Colonic mucosa (tissue), 4 donors: ENCODE measurements at regions not wholly inside any gene's neighbourhood (a gene's known extent, or its start where the extent isn't known, plus 50 kb on each side); places are given as distances from the start of the nearest gene placed in this dataset.

Experiments used
- DNase-seq: peaks from one replicate; pipeline ENCODE4 v3.0.0-alpha.2; 2020
- H3K27ac ChIP-seq: fragments of 200-600 bp; one replicate; pipeline ENCODE4 v1.8.0; 2021
- H3K27me3 ChIP-seq: fragments of 200-600 bp; one replicate; pipeline ENCODE4 v1.8.0; 2021
- H3K36me3 ChIP-seq: fragments of 200-600 bp; one replicate; pipeline ENCODE4 v1.8.0; 2021
- H3K4me1 ChIP-seq: fragments of 200-600 bp; one replicate; pipeline ENCODE4 v1.8.0; 2021; ENCODE audit warnings: mild to moderate bottlenecking
- H3K4me3 ChIP-seq: fragments of 200-600 bp; one replicate; pipeline ENCODE4 v1.8.0; 2021
- H3K9ac ChIP-seq, 2 donors: one replicate each; pipeline ENCODE4 v1.7.0; 2013; ENCODE audit warnings: control low read depth in 2 of 2, low read depth in 2 of 2, low read length in 2 of 2
- H3K9me3 ChIP-seq: fragments of 200-600 bp; one replicate; pipeline ENCODE4 v1.8.0; 2021
- intact Hi-C: fragments of 100-400 bp; cut with DNase I; formaldehyde crosslinking; loops from one replicate; pipeline ENCODE4 v1.14.1; 2022
- TF ChIP-seq, protein P1 (sequence below): fragments of 200-600 bp; IDR thresholded peaks from one replicate; pipeline ENCODE4 v1.8.0; 2022; ENCODE audit warnings: antibody characterized with exemption, mild to moderate bottlenecking
- donor health status: healthy.
- donor health status: DM: no; HTN: no; CAD: no.
- donor health status: DM: no; HTN: no; CAD: no.

DNA sequence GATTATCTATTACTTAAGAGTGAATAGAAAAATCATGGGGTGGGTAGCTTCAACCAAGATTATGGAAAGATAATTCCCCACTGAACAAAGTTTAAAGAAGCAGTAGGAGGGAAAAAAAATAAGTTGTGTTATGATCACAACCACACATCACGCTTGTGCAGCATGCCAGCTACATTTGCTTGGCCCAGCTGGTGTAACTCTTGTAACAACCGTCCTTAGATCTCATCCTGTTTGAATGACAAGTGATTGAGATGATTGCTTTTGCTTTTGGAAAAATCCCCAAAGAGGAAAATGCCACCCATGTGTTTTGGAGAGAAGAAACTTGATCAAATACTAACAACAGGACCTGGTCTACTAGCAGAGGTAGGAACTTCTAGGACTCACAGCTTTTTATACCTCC, 107.6 kb upstream of the KIF2A start:
- no peaks in the 10 kb centered on the region for H3K36me3 ChIP-seq
- no peak for DNase-seq
- H3K4me3 ChIP-seq, result no peak overlapping the region
- no peaks in the 10 kb centered on the region for H3K27me3 ChIP-seq
- no peak overlapping the region for H3K27ac ChIP-seq
- no peaks in the 10 kb centered on the region for H3K4me1 ChIP-seq
- TF ChIP-seq, protein P1, sequence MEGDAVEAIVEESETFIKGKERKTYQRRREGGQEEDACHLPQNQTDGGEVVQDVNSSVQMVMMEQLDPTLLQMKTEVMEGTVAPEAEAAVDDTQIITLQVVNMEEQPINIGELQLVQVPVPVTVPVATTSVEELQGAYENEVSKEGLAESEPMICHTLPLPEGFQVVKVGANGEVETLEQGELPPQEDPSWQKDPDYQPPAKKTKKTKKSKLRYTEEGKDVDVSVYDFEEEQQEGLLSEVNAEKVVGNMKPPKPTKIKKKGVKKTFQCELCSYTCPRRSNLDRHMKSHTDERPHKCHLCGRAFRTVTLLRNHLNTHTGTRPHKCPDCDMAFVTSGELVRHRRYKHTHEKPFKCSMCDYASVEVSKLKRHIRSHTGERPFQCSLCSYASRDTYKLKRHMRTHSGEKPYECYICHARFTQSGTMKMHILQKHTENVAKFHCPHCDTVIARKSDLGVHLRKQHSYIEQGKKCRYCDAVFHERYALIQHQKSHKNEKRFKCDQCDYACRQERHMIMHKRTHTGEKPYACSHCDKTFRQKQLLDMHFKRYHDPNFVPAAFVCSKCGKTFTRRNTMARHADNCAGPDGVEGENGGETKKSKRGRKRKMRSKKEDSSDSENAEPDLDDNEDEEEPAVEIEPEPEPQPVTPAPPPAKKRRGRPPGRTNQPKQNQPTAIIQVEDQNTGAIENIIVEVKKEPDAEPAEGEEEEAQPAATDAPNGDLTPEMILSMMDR, result no peak
- H3K9ac ChIP-seq, result no peak overlapping the region
- intact Hi-C loops, result no loop called here
- no peaks in the 10 kb centered on the region for H3K9me3 ChIP-seq

GRCh38 chr5:62199792-62200716, 106.0 kb upstream of the KIF2A start:
- Histone ChIP-seq H3K36me3 (no peaks in the 10 kb centered on the region), H3K9ac (no peak overlapping the region), H3K9me3 (no peaks in the 10 kb centered on the region), H3K4me3 (no peak overlapping the region), H3K27me3 (no peaks in the 10 kb centered on the region), H3K4me1 (no peaks in the 10 kb centered on the region), H3K27ac (no peak overlapping the region)
- intact Hi-C loops, result no loop called here
- DNase-seq, result no peak
- TF ChIP-seq, protein P1, result no peak

DNA sequence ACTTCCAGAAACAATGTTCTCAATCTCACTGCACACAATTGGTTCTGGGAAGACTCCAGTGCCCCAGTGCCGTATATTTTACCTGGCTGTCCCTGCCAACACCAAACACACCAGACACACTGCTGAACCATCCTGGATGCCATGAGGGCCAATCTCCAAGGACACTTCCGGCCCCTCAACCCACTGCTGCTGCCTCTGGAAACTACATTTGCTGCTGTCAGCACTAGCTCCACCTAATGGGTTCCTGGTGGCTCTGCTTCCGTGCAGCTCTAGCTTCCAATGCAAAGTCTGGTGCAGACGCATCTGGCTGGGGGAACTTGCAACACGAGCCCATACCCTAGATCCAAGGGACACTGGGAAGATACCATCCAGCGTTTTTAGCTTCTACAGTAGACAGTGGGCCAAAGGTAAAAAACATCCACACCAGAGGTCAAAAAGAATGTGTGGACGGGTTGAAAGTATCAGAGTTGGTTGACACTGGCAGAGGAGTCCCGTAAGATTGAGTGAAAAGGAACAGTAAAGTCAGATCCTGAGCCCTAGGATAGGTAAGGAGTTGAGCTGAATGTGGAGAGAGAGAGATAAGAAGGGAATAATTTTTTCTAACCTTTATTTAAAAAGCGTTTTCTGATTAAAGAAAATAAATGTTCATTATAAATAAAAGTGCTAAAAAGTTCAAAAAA, 99.7 kb upstream of the KIF2A start:
- no peak overlapping the region for H3K9ac ChIP-seq
- no peak overlapping the region for H3K4me3 ChIP-seq
- no peaks in the 10 kb centered on the region for H3K4me1 ChIP-seq
- H3K9me3 ChIP-seq, result no peaks in the 10 kb centered on the region
- TF ChIP-seq, protein P1, result no peak
- no peak overlapping the region for H3K27ac ChIP-seq
- DNase-seq, result no peak
- H3K36me3 ChIP-seq, result no peaks in the 10 kb centered on the region
- intact Hi-C loops, result no loop called here
- H3K27me3 ChIP-seq, result no peaks in the 10 kb centered on the region

DNA sequence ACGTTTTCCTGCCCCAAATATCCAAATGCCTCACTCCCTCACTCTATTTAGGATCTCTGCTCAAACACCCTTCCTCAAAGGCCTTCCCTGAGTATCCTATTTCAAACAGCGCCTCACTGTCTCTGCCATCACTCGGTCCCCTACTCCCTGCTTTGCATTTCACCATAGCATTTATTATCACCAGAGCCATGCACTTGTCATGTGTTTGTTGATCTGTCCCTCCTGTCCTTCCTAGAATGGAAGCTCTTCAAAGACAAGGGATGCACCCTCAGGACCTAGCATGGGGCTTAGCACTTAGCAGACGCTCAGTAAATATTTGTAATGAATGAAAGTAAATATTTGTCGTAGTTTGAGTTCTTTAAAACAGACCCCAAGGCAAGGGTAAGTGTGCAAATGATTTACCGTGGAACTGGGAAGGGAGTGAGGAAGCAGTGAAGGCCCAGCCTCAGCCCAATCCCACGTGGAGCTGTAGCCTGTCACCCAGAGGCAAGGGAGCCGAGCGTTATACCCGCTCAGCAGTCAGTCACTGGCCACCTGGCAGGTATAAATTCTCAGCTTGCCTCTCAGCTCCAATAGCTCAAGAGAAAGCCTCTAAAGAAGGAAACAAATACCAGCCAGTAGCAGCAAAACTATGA, 97.7 kb upstream of the KIF2A start:
- no peak overlapping the region for H3K27ac ChIP-seq
- H3K9ac ChIP-seq, result no peak overlapping the region
- no peak overlapping the region for H3K4me3 ChIP-seq
- no peaks in the 10 kb centered on the region for H3K36me3 ChIP-seq
- H3K9me3 ChIP-seq, result no peaks in the 10 kb centered on the region
- no peak for DNase-seq
- H3K27me3 ChIP-seq, result no peaks in the 10 kb centered on the region
- intact Hi-C loops, result no loop called here
- TF ChIP-seq, protein P1, result no peak
- no peaks in the 10 kb centered on the region for H3K4me1 ChIP-seq

GRCh38 chr5:62211405-62211804, 94.6 kb upstream of the KIF2A start:
- intact Hi-C loops, result loop anchor here (10.0 kb wide), 2 partner anchors 143 to 573 kb away; no protein-coding TSS in a partner anchor
- no peak for DNase-seq
- TF ChIP-seq, protein P1, result no peak
- no peak overlapping the region for H3K27ac ChIP-seq
- H3K4me3 ChIP-seq, result no peak overlapping the region
- H3K9ac ChIP-seq, result no peak overlapping the region
- H3K27me3 ChIP-seq, result no peaks in the 10 kb centered on the region
- H3K4me1 ChIP-seq, result no peaks in the 10 kb centered on the region
- H3K36me3 ChIP-seq, result no peaks in the 10 kb centered on the region
- no peaks in the 10 kb centered on the region for H3K9me3 ChIP-seq
